ENCODE measurements at regions not wholly inside any gene's neighbourhood (a gene's known extent, or its start where the extent isn't known, plus 50 kb on each side); places are given as distances from the start of the nearest gene placed in this dataset.

DNA sequence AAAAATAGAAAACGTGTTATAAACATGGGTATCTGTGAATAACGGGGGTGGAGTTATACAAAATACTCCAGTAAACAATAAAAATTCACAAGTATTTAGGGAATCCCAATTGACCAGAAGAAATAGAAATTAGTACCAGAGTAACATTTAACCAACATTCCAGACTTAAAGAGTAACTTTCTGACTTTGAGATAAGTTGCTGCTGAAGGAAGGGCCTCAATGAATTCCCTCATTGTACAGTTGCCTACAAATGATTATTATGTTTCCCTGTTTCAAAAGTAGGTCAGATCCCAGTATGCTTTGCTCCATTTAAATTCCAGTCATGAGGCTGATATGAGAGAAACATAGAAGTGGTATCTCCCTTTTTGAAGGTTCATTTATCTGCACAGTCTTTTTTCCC lies 88.3 kb upstream of the KCNH7 start:
- H3K9me3 ChIP-seq (ENCODE audit: low read depth) = no peaks in the 10 kb centered on the region
- TF ChIP-seq, protein P1, sequence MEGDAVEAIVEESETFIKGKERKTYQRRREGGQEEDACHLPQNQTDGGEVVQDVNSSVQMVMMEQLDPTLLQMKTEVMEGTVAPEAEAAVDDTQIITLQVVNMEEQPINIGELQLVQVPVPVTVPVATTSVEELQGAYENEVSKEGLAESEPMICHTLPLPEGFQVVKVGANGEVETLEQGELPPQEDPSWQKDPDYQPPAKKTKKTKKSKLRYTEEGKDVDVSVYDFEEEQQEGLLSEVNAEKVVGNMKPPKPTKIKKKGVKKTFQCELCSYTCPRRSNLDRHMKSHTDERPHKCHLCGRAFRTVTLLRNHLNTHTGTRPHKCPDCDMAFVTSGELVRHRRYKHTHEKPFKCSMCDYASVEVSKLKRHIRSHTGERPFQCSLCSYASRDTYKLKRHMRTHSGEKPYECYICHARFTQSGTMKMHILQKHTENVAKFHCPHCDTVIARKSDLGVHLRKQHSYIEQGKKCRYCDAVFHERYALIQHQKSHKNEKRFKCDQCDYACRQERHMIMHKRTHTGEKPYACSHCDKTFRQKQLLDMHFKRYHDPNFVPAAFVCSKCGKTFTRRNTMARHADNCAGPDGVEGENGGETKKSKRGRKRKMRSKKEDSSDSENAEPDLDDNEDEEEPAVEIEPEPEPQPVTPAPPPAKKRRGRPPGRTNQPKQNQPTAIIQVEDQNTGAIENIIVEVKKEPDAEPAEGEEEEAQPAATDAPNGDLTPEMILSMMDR (IDR thresholded peaks at IDR 0.05; ENCODE audit: low read depth, low read length) = no peak
- no peak for DNase-seq (ENCODE audit: low read depth in 1 of 2, low spot score in 1 of 2)
- no peaks in the 10 kb centered on the region for H3K27me3 ChIP-seq
- no peak overlapping the region for H3K27ac ChIP-seq
- H3K36me3 ChIP-seq = no peaks in the 10 kb centered on the region
- H3K4me1 ChIP-seq (ENCODE audit: low read depth) = peaks cover 8% of the 10 kb centered on the region
- no peak overlapping the region for H3K4me3 ChIP-seq

DNA sequence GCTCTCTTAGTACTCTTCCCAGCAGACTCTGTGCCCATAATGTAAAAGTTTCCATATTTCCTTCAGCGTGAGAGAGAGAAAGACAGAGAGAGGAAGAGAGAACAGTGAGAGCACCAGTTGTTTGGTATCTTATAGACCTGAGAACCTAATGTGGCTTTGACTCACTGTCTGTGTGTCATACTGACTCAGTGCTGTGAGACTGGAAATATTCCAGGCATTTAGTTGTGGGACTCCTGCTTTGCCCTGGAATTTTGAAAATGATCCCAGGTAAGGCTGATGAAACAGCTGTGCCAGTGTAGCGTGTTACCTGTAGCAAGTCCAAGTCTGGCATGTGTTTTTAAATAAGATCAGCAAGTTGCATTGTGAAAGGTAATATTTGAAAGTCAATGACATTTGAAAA lies 87.9 kb upstream of the KCNH7 start:
- no peaks in the 10 kb centered on the region for H3K36me3 ChIP-seq
- TF ChIP-seq, protein P1 (IDR thresholded peaks at IDR 0.05; ENCODE audit: low read depth, low read length) = no peak
- H3K4me1 ChIP-seq (ENCODE audit: low read depth) = peaks cover 8% of the 10 kb centered on the region
- no peak for DNase-seq (ENCODE audit: low read depth in 1 of 2, low spot score in 1 of 2)
- no peaks in the 10 kb centered on the region for H3K9me3 ChIP-seq (ENCODE audit: low read depth)
- H3K4me3 ChIP-seq = no peak overlapping the region
- no peaks in the 10 kb centered on the region for H3K27me3 ChIP-seq
- peak overlapping the region; percentile 14 for H3K27ac ChIP-seq

DNA sequence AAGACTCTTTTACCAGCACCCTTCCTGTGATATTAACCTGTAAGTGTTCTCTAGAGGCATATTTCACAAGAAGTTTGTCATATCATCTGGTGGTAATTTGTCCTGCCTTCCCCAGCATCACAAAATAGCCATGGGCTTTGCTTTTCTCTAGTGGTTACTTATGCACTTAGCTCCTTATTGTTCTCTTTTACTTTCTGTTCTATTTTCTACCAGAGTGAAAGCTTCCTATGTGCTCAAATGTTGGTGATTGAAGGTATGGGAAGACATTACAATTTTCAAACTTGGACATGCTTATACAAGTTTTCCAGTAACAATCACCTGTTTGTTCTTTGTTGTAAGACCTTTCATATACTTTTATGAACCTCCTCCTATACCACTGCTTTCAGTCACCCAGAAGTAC lies 87.0 kb upstream of the KCNH7 start:
- no peaks in the 10 kb centered on the region for H3K9me3 ChIP-seq (ENCODE audit: low read depth)
- peaks cover 8% of the 10 kb centered on the region for H3K4me1 ChIP-seq (ENCODE audit: low read depth)
- TF ChIP-seq, protein P1 (IDR thresholded peaks at IDR 0.05; ENCODE audit: low read depth, low read length) = no peak
- H3K27ac ChIP-seq = no peak overlapping the region
- no peaks in the 10 kb centered on the region for H3K36me3 ChIP-seq
- no peak for DNase-seq (ENCODE audit: low read depth in 1 of 2, low spot score in 1 of 2)
- H3K27me3 ChIP-seq = no peaks in the 10 kb centered on the region
- H3K4me3 ChIP-seq = no peak overlapping the region

DNA sequence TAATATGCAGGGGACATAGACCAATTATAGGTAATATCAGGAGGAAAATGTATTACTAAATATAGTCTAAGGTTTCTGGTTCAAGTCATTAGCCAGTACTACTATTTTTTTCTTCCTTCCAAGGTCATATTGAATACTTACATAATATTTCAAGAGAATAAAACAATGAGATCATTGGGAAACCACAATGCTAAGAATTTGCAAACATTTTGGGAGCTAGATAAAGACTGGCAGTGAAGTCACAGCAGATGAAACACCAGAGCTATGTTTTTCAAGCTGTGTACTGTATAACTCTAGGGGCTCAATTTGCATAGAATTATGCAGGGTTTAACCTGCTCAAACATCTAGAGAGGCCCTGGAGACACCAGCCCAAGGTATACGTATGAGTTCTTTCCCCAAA lies 80.5 kb upstream of the KCNH7 start:
- TF ChIP-seq, protein P1 (IDR thresholded peaks at IDR 0.05; ENCODE audit: low read depth, low read length) = no peak
- no peak overlapping the region for H3K27ac ChIP-seq
- no peak for DNase-seq (ENCODE audit: low read depth in 1 of 2, low spot score in 1 of 2)

DNA sequence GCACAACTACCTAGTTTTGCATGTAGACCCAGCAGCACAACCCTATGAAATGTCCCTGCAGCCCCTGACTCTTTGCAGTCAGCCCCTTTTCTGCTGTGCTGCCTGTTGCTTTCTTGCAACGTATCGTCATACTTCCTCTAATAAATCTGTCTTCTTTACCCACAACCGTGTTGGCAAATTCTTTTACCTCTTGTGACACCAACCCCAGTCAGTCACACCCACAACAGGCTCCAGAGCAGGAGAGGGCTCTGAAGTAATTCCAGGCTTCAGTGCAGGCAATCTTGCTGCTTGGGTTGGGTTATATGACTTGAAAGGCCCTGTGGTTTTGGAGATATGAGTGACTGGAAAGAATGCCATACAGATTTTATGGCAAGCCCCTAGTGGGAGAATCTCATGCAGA lies 79.1 kb upstream of the KCNH7 start:
- H3K36me3 ChIP-seq = no peaks in the 10 kb centered on the region
- DNase-seq (ENCODE audit: low read depth in 1 of 2, low spot score in 1 of 2) = no peak
- H3K27ac ChIP-seq = no peak overlapping the region
- no peaks in the 10 kb centered on the region for H3K4me1 ChIP-seq (ENCODE audit: low read depth)
- H3K9me3 ChIP-seq (ENCODE audit: low read depth) = no peaks in the 10 kb centered on the region
- H3K27me3 ChIP-seq = no peaks in the 10 kb centered on the region
- TF ChIP-seq, protein P1 (IDR thresholded peaks at IDR 0.05; ENCODE audit: low read depth, low read length) = no peak
- no peak overlapping the region for H3K4me3 ChIP-seq

More for the DNA sequence above, 80.5 kb upstream of the KCNH7 start:
- H3K27me3 ChIP-seq = no peaks in the 10 kb centered on the region
- H3K4me1 ChIP-seq (ENCODE audit: low read depth) = no peaks in the 10 kb centered on the region
- no peaks in the 10 kb centered on the region for H3K36me3 ChIP-seq
- no peak overlapping the region for H3K4me3 ChIP-seq
- H3K9me3 ChIP-seq (ENCODE audit: low read depth) = no peaks in the 10 kb centered on the region

DNA sequence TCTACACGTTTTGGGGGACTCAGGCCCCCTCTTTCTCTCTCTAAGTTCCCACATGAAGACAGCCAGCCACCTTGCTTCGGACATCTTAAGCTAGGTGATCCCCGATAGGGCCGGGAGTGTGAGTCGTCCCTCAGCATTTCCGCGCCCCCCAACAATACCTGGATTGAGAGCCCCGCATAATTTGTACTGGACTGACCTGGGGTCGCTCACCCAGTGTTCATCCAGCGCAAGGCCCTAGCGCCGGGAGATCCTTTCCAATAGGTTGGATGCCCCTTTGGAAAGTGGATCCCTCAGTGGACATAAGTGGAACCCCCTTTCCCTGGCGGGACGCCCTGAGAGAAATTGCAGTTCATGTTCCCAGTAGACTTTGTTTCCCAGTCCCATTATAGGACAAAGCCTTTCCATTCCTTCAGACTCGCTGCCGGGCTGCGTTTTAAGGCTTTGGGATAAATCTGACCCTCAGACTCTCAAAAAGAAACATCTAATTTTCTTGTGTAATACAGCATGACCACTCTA lies 77.8 kb upstream of the KCNH7 start:
- H3K27ac ChIP-seq = no peak overlapping the region
- H3K27me3 ChIP-seq = no peaks in the 10 kb centered on the region
- DNase-seq (ENCODE audit: low read depth in 1 of 2, low spot score in 1 of 2) = no peak
- no peaks in the 10 kb centered on the region for H3K9me3 ChIP-seq (ENCODE audit: low read depth)
- H3K4me3 ChIP-seq = no peak overlapping the region
- no peaks in the 10 kb centered on the region for H3K36me3 ChIP-seq
- TF ChIP-seq, protein P1 (IDR thresholded peaks at IDR 0.05; ENCODE audit: low read depth, low read length) = no peak
- H3K4me1 ChIP-seq (ENCODE audit: low read depth) = no peaks in the 10 kb centered on the region

All from cardiac muscle cell (in vitro differentiated cells and primary cell).